ENCODE measurements at regions not wholly inside any gene's neighbourhood (a gene's known extent, or its start where the extent isn't known, plus 50 kb on each side); places are given as distances from the start of the nearest gene placed in this dataset.
A peak's percentile ranks its signal among the peaks of the same experiment; 100 is the strongest.

GRCh38 chr5:98454407-98454806 is 319.1 kb upstream of the RGMB start:
- Mint-ChIP-seq H3K9me3 (no peaks in the 10 kb centered on the region), H3K27me3 (ENCODE audit: insufficient read depth) (no peaks in the 10 kb centered on the region; the same call in 1 of the 2 replicates), H3K4me1 (ENCODE audit: low read depth) (peaks cover 66% of the 10 kb centered on the region), H3K27ac (peak overlapping the region; percentile 98), H3K4me3 (peak overlapping the region; percentile 87), H3K36me3 (ENCODE audit: low read depth) (peaks cover 15% of the 10 kb centered on the region)
- peak; percentile 27 for DNase-seq
- TF ChIP-seq CTCF (IDR thresholded peaks at IDR 0.05): no peak

- peak; percentile 96 for DNase-seq
- Mint-ChIP-seq H3K4me1 (ENCODE audit: low read depth) (peaks cover 71% of the 10 kb centered on the region), H3K4me3 (peak overlapping the region; percentile 87), H3K9me3 (no peaks in the 10 kb centered on the region), H3K27ac (peak overlapping the region; percentile 98), H3K27me3 (ENCODE audit: insufficient read depth) (no peaks in the 10 kb centered on the region; the same call in 1 of the 2 replicates), H3K36me3 (ENCODE audit: low read depth) (peaks cover 15% of the 10 kb centered on the region)
- TF ChIP-seq CTCF (IDR thresholded peaks at IDR 0.05): peak; percentile 73
These were observed 318.6 kb upstream of the RGMB start for GRCh38 chr5:98454904-98455303.

- Mint-ChIP-seq H3K27ac (peak overlapping the region; percentile 98), H3K4me1 (ENCODE audit: low read depth) (peaks cover 79% of the 10 kb centered on the region), H3K27me3 (ENCODE audit: insufficient read depth) (no peaks in the 10 kb centered on the region; the same call in 1 of the 2 replicates), H3K4me3 (peak overlapping the region; percentile 87), H3K9me3 (no peaks in the 10 kb centered on the region), H3K36me3 (ENCODE audit: low read depth) (peaks cover 15% of the 10 kb centered on the region)
- TF ChIP-seq CTCF (IDR thresholded peaks at IDR 0.05): no peak
- DNase-seq: peak; percentile 89
These were observed 317.8 kb upstream of the RGMB start for GRCh38 chr5:98455665-98456064.

- DNase-seq: peak; percentile 89
- peaks cover 16% of the 10 kb centered on the region for H3K36me3 Mint-ChIP-seq (ENCODE audit: low read depth)
- TF ChIP-seq CTCF (IDR thresholded peaks at IDR 0.05): peak; percentile 42
These were observed 315.5 kb upstream of the RGMB start for GRCh38 chr5:98458004-98458403.

GRCh38 chr5:98458726-98459125 is 314.7 kb upstream of the RGMB start:
- peak; percentile 51 for DNase-seq
- H3K36me3 Mint-ChIP-seq (ENCODE audit: low read depth): peaks cover 24% of the 10 kb centered on the region
- peaks cover 2% of the 10 kb centered on the region for H3K9me3 Mint-ChIP-seq
- peaks cover 83% of the 10 kb centered on the region for H3K4me1 Mint-ChIP-seq (ENCODE audit: low read depth)
- no peak for TF ChIP-seq CTCF (IDR thresholded peaks at IDR 0.05)
- H3K4me3 Mint-ChIP-seq: 0 out of 2 replicates have a peak overlapping the region, but pooled peaks have one; percentile 19
- H3K27ac Mint-ChIP-seq: peak overlapping the region; percentile 86
- no peaks in the 10 kb centered on the region; the same call in 1 of the 2 replicates for H3K27me3 Mint-ChIP-seq (ENCODE audit: insufficient read depth)

More at GRCh38 chr5:98458004-98458403, 315.5 kb upstream of the RGMB start:
- Mint-ChIP-seq H3K4me1 (ENCODE audit: low read depth) (peaks cover 87% of the 10 kb centered on the region), H3K27ac (peak overlapping the region; percentile 86), H3K4me3 (peak overlapping the region; percentile 16; the same call in 1 of the 2 replicates), H3K9me3 (no peaks in the 10 kb centered on the region), H3K27me3 (ENCODE audit: insufficient read depth) (no peaks in the 10 kb centered on the region; the same call in 1 of the 2 replicates)

All from HFFc6 (cell line).